IMR-90 (cell line): ENCODE measurements at regions not wholly inside any gene's neighbourhood (a gene's known extent, or its start where the extent isn't known, plus 50 kb on each side); places are given as distances from the start of the nearest gene placed in this dataset.

Source experiments
- ATAC-seq: fragments of 200-7000 bp; cut with Tn5 transposase; 2 replicates; pipeline ENCODE4 v1.9.1; 2020; ENCODE audit warnings: low read depth, mild to moderate bottlenecking, moderate library complexity
- BruUV-seq: library from RNA; stranded (reverse); fragments of 400-500 nt; replicated peaks from 2 replicates; lab custom pipeline; 2021; lab: Mats Ljungman, UMichigan
- CTCF ChIA-PET: fragments of 300-600 bp; formaldehyde crosslinking; extraction: SDS; loops from one replicate; lab custom pipeline; 2021; ENCODE audit warnings: antibody characterized with exemption; lab: Yijun Ruan, JAX
- POLR2A ChIA-PET: fragments of 300-600 bp; sonication (Branson Sonifier 250); formaldehyde crosslinking; loops from one replicate; lab custom pipeline; 2022; ENCODE audit warnings: antibody characterized with exemption; ENCODE audit not compliant: unreplicated experiment; lab: Charles Lee
- DNase-seq: peaks from one replicate; pipeline ENCODE4 v3.0.0; 2013
- H2AFZ ChIP-seq: replicated peaks from 2 replicates; pipeline ENCODE3; 2013; ENCODE audit warnings: low read length, mild to moderate bottlenecking; ENCODE audit not compliant: poor library complexity
- H2AK5ac ChIP-seq: 2 replicates; pipeline ENCODE4 v1.6.1; 2013; ENCODE audit warnings: low read depth, low read length, inconsistent platforms
- H2AK9ac ChIP-seq: replicated peaks from 2 replicates; pipeline ENCODE3; 2013; ENCODE audit warnings: mild to moderate bottlenecking, low read depth, low read length, moderate library complexity; ENCODE audit not compliant: poor library complexity
- H2BK120ac ChIP-seq: 2 replicates; pipeline ENCODE4 v1.6.1; 2013; ENCODE audit warnings: low read depth, low read length, inconsistent platforms
- H2BK15ac ChIP-seq: 3 replicates; pipeline ENCODE4 v1.6.1; 2013; ENCODE audit warnings: low read depth, low read length, inconsistent platforms
- H2BK20ac ChIP-seq: 2 replicates; pipeline ENCODE4 v1.6.1; 2013; ENCODE audit warnings: low read depth, mild to moderate bottlenecking, inconsistent platforms, low read length, moderate library complexity
- H2BK5ac ChIP-seq: 2 replicates; pipeline ENCODE4 v1.6.1; 2013; ENCODE audit warnings: mild to moderate bottlenecking, low read depth, low read length, inconsistent platforms; ENCODE audit not compliant: poor library complexity, severe bottlenecking
- H3K14ac ChIP-seq: replicated peaks from 2 replicates; pipeline ENCODE4 v1.6.1; 2013; ENCODE audit warnings: low read depth, low read length, inconsistent platforms
- H3K18ac ChIP-seq: 2 replicates; pipeline ENCODE4 v1.6.1; 2013; ENCODE audit warnings: low read depth, low read length, control low read depth
- H3K23ac ChIP-seq: 2 replicates; pipeline ENCODE4 v1.6.1; 2013; ENCODE audit warnings: low read depth, low read length, inconsistent platforms
- H3K27ac ChIP-seq: 2 replicates; pipeline ENCODE4 v1.5.1; 2013; ENCODE audit warnings: mild to moderate bottlenecking, control low read depth, low read length; ENCODE audit not compliant: insufficient read depth
- H3K27me3 ChIP-seq: 2 replicates; pipeline ENCODE4 v1.6.1; 2013; ENCODE audit warnings: low read length; ENCODE audit not compliant: control insufficient read depth, insufficient read depth
- H3K36me3 ChIP-seq: 2 replicates; pipeline ENCODE4 v1.6.1; 2013; ENCODE audit warnings: low read length, mixed read lengths; ENCODE audit not compliant: control insufficient read depth, insufficient read depth
- H3K4ac ChIP-seq: 2 replicates; pipeline ENCODE4 v1.6.1; 2013; ENCODE audit warnings: low read depth, low read length, inconsistent platforms
- H3K4me1 ChIP-seq: 2 replicates; pipeline ENCODE4 v1.6.1; 2013; ENCODE audit warnings: low read length, mixed read lengths; ENCODE audit not compliant: control insufficient read depth, insufficient read depth
- H3K4me2 ChIP-seq: 2 replicates; pipeline ENCODE4 v1.6.1; 2013; ENCODE audit warnings: low read depth, mild to moderate bottlenecking, control low read depth, low read length, moderate library complexity
- H3K4me3 ChIP-seq: 2 replicates; pipeline ENCODE4 v1.5.1; 2013; ENCODE audit warnings: low read depth, mild to moderate bottlenecking, control low read depth, low read length, moderate library complexity; ENCODE audit not compliant: insufficient read depth
- H3K56ac ChIP-seq: 2 replicates; pipeline ENCODE4 v1.6.1; 2013; ENCODE audit warnings: low read length, inconsistent platforms; ENCODE audit not compliant: insufficient read depth; ENCODE audit errors: extremely low read depth
- H3K79me1 ChIP-seq, 2 experiments: 2 replicates each; pipeline ENCODE4 v1.6.1; 2013; ENCODE audit warnings: low read length in 2 of 2, inconsistent platforms in 1 of 2, low read depth in 1 of 2
- H3K9ac ChIP-seq: 2 replicates; pipeline ENCODE4 v1.6.1; 2013; ENCODE audit warnings: low read depth, low read length, control low read depth
- H3K9me1 ChIP-seq: 2 replicates; pipeline ENCODE4 v1.6.1; 2013; ENCODE audit warnings: low read length, inconsistent platforms; ENCODE audit not compliant: insufficient read depth
- H3K9me3 ChIP-seq: 2 replicates; pipeline ENCODE4 v1.6.1; 2013; ENCODE audit warnings: low read length; ENCODE audit not compliant: control insufficient read depth, insufficient read depth
- H4K20me1 ChIP-seq: 2 replicates; pipeline ENCODE4 v1.6.1; 2013; ENCODE audit warnings: low read length, inconsistent platforms; ENCODE audit not compliant: insufficient read depth
- H4K5ac ChIP-seq: 2 replicates; pipeline ENCODE4 v1.6.1; 2013; ENCODE audit warnings: mild to moderate bottlenecking, low read depth, low read length, control low read depth
- H4K8ac ChIP-seq, 2 experiments: 2 replicates each; pipeline ENCODE4 v1.6.1; 2013; ENCODE audit warnings: low read depth in 2 of 2, low read length in 2 of 2, control low read depth in 1 of 2, inconsistent platforms in 1 of 2
- H4K91ac ChIP-seq: 2 replicates; pipeline ENCODE4 v1.6.1; 2013; ENCODE audit warnings: low read depth, low read length, inconsistent platforms; ENCODE audit not compliant: insufficient read depth
- BHLHE40 ChIP-seq: fragments of 150-350 bp; IDR thresholded peaks from 2 replicates; pipeline ENCODE4 v1.6.1; 2016; ENCODE audit warnings: mild to moderate bottlenecking, low read depth, low read length
- CEBPB ChIP-seq: IDR thresholded peaks from 2 replicates; pipeline ENCODE4 v1.6.1; 2012; ENCODE audit warnings: low read depth, low read length, improper control_type of control experiment
- CHD1 ChIP-seq: IDR thresholded peaks from 2 replicates; pipeline ENCODE4 v1.6.1; 2012; ENCODE audit warnings: low read depth, low read length, improper control_type of control experiment
- FOS ChIP-seq: fragments of 150-350 bp; IDR thresholded peaks from 2 replicates; pipeline ENCODE4 v1.6.1; 2016; ENCODE audit warnings: low read depth, low read length
- MAZ ChIP-seq: IDR thresholded peaks from 2 replicates; pipeline ENCODE4 v1.6.1; 2012; ENCODE audit warnings: low read depth, mild to moderate bottlenecking, low read length, improper control_type of control experiment, moderate library complexity, borderline replicate concordance
- MXI1 ChIP-seq: IDR thresholded peaks from 2 replicates; pipeline ENCODE4 v1.6.1; 2012; ENCODE audit warnings: low read depth, mild to moderate bottlenecking, low read length, moderate library complexity, borderline replicate concordance
- NFE2L2 ChIP-seq: fragments of 150-350 bp; IDR thresholded peaks from 2 replicates; pipeline ENCODE4 v1.6.1; 2016; ENCODE audit warnings: low read depth, mild to moderate bottlenecking, low read length
- POLR2A ChIP-seq: IDR thresholded peaks from 2 replicates; pipeline ENCODE4 v1.6.1; 2012; ENCODE audit warnings: mild to moderate bottlenecking, low read depth, low read length
- RAD21 ChIP-seq: IDR thresholded peaks from 2 replicates; pipeline ENCODE4 v1.6.1; 2012; ENCODE audit warnings: low read length, improper control_type of control experiment
- RCOR1 ChIP-seq: IDR thresholded peaks from 2 replicates; pipeline ENCODE4 v1.6.1; 2012; ENCODE audit warnings: mild to moderate bottlenecking, low read length, improper control_type of control experiment; ENCODE audit not compliant: insufficient replicate concordance
- RFX5 ChIP-seq: IDR thresholded peaks from 2 replicates; pipeline ENCODE4 v1.8.0; 2012; ENCODE audit warnings: low read depth, mild to moderate bottlenecking, low read length, moderate library complexity
- WGBS, 2 experiments: methylation state at CpG; one replicate each; pipeline versions ENCODE4 v1.1.5 to v1.1.7; 2013; ENCODE audit warnings: missing lambda C conversion rate in 2 of 2; ENCODE audit not compliant: insufficient read length in 1 of 2; ENCODE audit errors: extremely low coverage in 2 of 2; 5-methylcytosine and 5-hydroxymethylcytosine counted together
- dilution Hi-C: fragments of 300-500 bp; cut with HindIII; formaldehyde crosslinking; loops from one replicate; pipeline ENCODE4 v1.14.3; 2018; ENCODE audit warnings: low sequenced_read_pairs; ENCODE audit not compliant: unreplicated experiment
- in situ Hi-C: fragments of 300-500 bp; cut with MboI; formaldehyde crosslinking; loops from 3 replicates; pipeline ENCODE4 v1.14.3; 2019; ENCODE audit warnings: low sequenced_read_pairs, inconsistent platforms, mixed read lengths
- intact Hi-C: fragments of 100-400 bp; cut with micrococcal nuclease; formaldehyde crosslinking; loops from 2 replicates; pipeline ENCODE4 v1.10.0; 2022
- TF ChIP-seq, protein P1 (sequence below): fragments of 150-350 bp; IDR thresholded peaks from 2 replicates; pipeline ENCODE4 v1.6.1; 2017; ENCODE audit warnings: mild to moderate bottlenecking, antibody characterized with exemption, low read length, low read depth

DNA sequence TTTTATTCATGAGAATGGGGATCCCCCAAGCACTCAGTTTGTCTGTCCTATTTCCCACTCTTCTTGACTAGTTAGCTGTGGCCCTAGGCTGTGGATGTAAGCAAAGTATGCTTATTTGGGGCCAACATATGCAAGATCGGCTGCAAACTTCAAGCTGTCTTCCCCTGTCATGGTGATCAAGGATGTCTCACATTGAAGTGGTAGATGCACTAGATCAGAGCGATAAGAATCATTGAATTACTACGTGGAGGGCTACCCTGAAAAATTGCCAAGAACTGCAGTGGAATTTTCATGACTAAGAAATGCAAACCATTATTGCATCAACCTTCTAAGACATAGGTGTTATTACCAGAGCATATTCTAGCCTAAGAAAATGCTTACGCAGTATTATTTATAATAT is 527.4 kb downstream of the RNF144A start:
- Histone ChIP-seq H3K4me3 (no peak overlapping the region), H3K56ac (no peak overlapping the region), H3K27me3 (no peaks in the 10 kb centered on the region), H4K20me1 (no peaks in the 10 kb centered on the region), H3K18ac (no peak overlapping the region), H3K4ac (no peak overlapping the region), H3K4me2 (no peak overlapping the region), H3K4me1 (no peaks in the 10 kb centered on the region), H2BK20ac (no peak overlapping the region), H4K5ac (no peak overlapping the region), H2BK15ac (no peak overlapping the region), H3K23ac (no peak overlapping the region), H3K14ac (no peak overlapping the region), H3K9me1 (no peaks in the 10 kb centered on the region), H3K9ac (no peak overlapping the region), H2AK9ac (no peak overlapping the region), H2AFZ (no peak overlapping the region), H3K9me3 (0 out of 2 replicates have a peak, but pooled peaks cover 2% of the 10 kb centered on the region), H3K27ac (no peak overlapping the region), H3K79me1 (no peaks in the 10 kb centered on the region), H3K36me3 (no peaks in the 10 kb centered on the region), H2AK5ac (no peak overlapping the region), H2BK120ac (no peak overlapping the region), H4K91ac (no peak overlapping the region), H2BK5ac (no peak overlapping the region), H4K8ac (no peak overlapping the region)
- in situ Hi-C loops (no loop called here), intact Hi-C loops (no loop called here), dilution Hi-C loops (no loop called here)
- ChIA-PET POLR2A (no interaction called here), CTCF (no interaction called here)
- TF ChIP-seq BHLHE40 (no peak), RFX5 (no peak), MXI1 (no peak), RCOR1 (no peak), NFE2L2 (no peak), CHD1 (no peak), FOS (no peak), MAZ (no peak), POLR2A (no peak), CEBPB (no peak), RAD21 (no peak)
- TF ChIP-seq, protein P1, sequence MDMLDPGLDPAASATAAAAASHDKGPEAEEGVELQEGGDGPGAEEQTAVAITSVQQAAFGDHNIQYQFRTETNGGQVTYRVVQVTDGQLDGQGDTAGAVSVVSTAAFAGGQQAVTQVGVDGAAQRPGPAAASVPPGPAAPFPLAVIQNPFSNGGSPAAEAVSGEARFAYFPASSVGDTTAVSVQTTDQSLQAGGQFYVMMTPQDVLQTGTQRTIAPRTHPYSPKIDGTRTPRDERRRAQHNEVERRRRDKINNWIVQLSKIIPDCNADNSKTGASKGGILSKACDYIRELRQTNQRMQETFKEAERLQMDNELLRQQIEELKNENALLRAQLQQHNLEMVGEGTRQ, result no peak
- no peak for ATAC-seq
- DNase-seq, result no peak
- no TSS peak for BruUV-seq
- WGBS, 2 experiments, result 40% methylated on average over 1 of the region's 4 CpGs; no CpG with 5 or more reads in 1 of the 2 experiments
